ENCODE measurements at regions not wholly inside any gene's neighbourhood (a gene's known extent, or its start where the extent isn't known, plus 50 kb on each side); places are given as distances from the start of the nearest gene placed in this dataset.

DNA sequence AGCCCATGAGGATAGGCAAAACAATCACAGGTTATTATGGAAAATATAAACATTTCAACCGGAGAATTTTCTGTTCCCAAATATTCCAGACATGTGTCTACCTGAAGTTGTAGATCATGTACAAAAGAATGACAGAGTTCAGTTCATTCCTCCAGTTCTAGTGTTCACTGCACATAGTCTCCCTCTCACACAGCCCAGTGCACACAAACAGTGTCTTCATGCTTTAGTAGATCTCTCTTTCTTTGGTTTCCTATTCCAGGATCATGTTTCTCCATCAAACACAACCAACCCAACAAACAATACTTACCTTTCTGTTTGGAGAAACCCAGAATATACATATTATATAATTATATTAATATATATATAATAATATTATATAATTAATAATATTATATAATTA is 671.9 kb downstream of the TRIML1 start:
- no peak overlapping the region for H3K9ac ChIP-seq (ENCODE audit: low read depth, low read length)
- H4K8ac ChIP-seq (ENCODE audit: low read depth in 2 of 2, low read length in 2 of 2) = no peak overlapping the region
- TF ChIP-seq RAD21 (IDR thresholded peaks at IDR 0.05; ENCODE audit: low read length) = no peak
- H3K4me1 ChIP-seq (ENCODE audit: control insufficient read depth, insufficient read depth, low read length) = no peaks in the 10 kb centered on the region
- H3K23ac ChIP-seq (ENCODE audit: low read depth, low read length) = no peak overlapping the region
- no peak overlapping the region for H3K4me2 ChIP-seq (ENCODE audit: low read depth, low read length)
- H2BK120ac ChIP-seq (ENCODE audit: low read depth, low read length) = no peak overlapping the region
- intact Hi-C loops (cut with micrococcal nuclease) (no loop called here), in situ Hi-C loops (cut with MboI; ENCODE audit: low sequenced_read_pairs) (no loop called here), dilution Hi-C loops (cut with HindIII; ENCODE audit: low sequenced_read_pairs, unreplicated experiment) (no loop called here)
- WGBS, 2 experiments (ENCODE audit: extremely low coverage in 2 of 2, insufficient read length in 1 of 2) = no CpG with 5 or more reads among the region's 1 CpG
- no peak overlapping the region for H2AK5ac ChIP-seq (ENCODE audit: low read depth, low read length)
- H3K36me3 ChIP-seq (ENCODE audit: control insufficient read depth, insufficient read depth, low read length) = no peaks in the 10 kb centered on the region
- H2AK9ac ChIP-seq (replicated peaks; ENCODE audit: low read depth, low read length, poor library complexity) = no peak overlapping the region
- H4K5ac ChIP-seq (ENCODE audit: low read depth, low read length) = no peak overlapping the region
- ATAC-seq (ENCODE audit: low read depth) = no peak
- H2BK20ac ChIP-seq (ENCODE audit: low read depth, low read length) = no peak overlapping the region
- H3K4me3 ChIP-seq (ENCODE audit: insufficient read depth, low read depth, low read length) = no peak overlapping the region
- ChIA-PET POLR2A (ENCODE audit: unreplicated experiment) (no interaction called here), CTCF (interaction anchor here (0.7 kb wide), 1 partner anchor 201 kb away, joined by 3 read pairs; no protein-coding TSS in a partner anchor)
- H3K27ac ChIP-seq (ENCODE audit: insufficient read depth, low read length) = no peak overlapping the region
- H3K4ac ChIP-seq (ENCODE audit: low read depth, low read length) = no peak overlapping the region
- no peak overlapping the region for H3K18ac ChIP-seq (ENCODE audit: low read depth, low read length)
- BruUV-seq (replicated peaks) = no TSS peak
- H3K14ac ChIP-seq (replicated peaks; ENCODE audit: low read depth, low read length) = no peak overlapping the region
- H4K91ac ChIP-seq (ENCODE audit: insufficient read depth, low read depth, low read length) = no peak overlapping the region
- no peak for DNase-seq
- H3K9me3 ChIP-seq (ENCODE audit: control insufficient read depth, insufficient read depth, low read length) = no peaks in the 10 kb centered on the region; the same call in 1 of the 2 replicates
- H3K9me1 ChIP-seq (ENCODE audit: insufficient read depth, low read length) = no peaks in the 10 kb centered on the region
- H2AFZ ChIP-seq (replicated peaks; ENCODE audit: low read length, poor library complexity) = no peak overlapping the region
- no peak overlapping the region for H2BK5ac ChIP-seq (ENCODE audit: low read depth, low read length, poor library complexity, severe bottlenecking)
- no peak overlapping the region for H3K56ac ChIP-seq (ENCODE audit: extremely low read depth, insufficient read depth, low read length)
- no peak overlapping the region for H2BK15ac ChIP-seq (ENCODE audit: low read depth, low read length)
- H3K27me3 ChIP-seq (ENCODE audit: control insufficient read depth, insufficient read depth, low read length) = no peaks in the 10 kb centered on the region
- H4K20me1 ChIP-seq (ENCODE audit: insufficient read depth, low read length) = no peaks in the 10 kb centered on the region
- no peaks in the 10 kb centered on the region for H3K79me1 ChIP-seq (ENCODE audit: low read depth in 1 of 2, low read length in 2 of 2)

Measured in IMR-90 (cell line).